GM12892 (cell line): ENCODE measurements at regions not wholly inside any gene's neighbourhood (a gene's known extent, or its start where the extent isn't known, plus 50 kb on each side); places are given as distances from the start of the nearest gene placed in this dataset.

Experiments used
- POLR2A ChIP-seq: IDR thresholded peaks from 2 replicates; pipeline ENCODE4 v1.6.1; 2011; ENCODE audit warnings: low read depth, low read length, control low read depth
- POLR2AphosphoS5 ChIP-seq: IDR thresholded peaks from 2 replicates; pipeline ENCODE4 v1.6.1; 2011; ENCODE audit warnings: low read depth, low read length, control low read depth

DNA sequence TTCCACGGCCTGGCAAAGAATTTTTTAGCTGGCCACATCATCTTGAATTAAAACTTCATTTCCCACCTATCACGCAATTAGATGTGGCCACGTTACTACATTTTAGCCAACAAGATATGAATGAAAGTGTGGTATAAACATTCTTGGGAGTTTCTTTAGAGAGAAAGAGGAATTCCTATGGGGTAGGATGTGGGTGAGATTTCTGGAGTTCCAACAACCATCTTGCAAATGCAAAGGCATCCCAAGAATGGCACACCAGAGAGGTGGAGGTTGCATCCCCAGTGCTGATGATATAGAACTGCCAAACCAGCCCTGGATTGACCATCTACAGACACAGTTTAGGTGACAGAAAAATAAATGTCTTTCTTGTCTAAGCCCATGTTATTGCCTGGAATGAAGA lies 66.3 kb upstream of the AKAP13 start:
- TF ChIP-seq POLR2AphosphoS5 (no peak), POLR2A (no peak)
